HCT116 (cell line): ENCODE measurements at regions not wholly inside any gene's neighbourhood (a gene's known extent, or its start where the extent isn't known, plus 50 kb on each side); places are given as distances from the start of the nearest gene placed in this dataset.

Experiments
- ATAC-seq: fragments of 200-7000 bp; cut with Tn5 transposase; 2 replicates; pipeline ENCODE4 v1.9.1; 2020; ENCODE audit warnings: mild to moderate bottlenecking, moderate library complexity
- BruUV-seq: library from RNA; stranded (reverse); fragments of 400-500 nt; replicated peaks from 2 replicates; lab custom pipeline; 2021; lab: Mats Ljungman, UMichigan
- CTCF ChIA-PET: fragments of 300-600 bp; sonication (Branson Sonifier 250); formaldehyde crosslinking; loops from one replicate; lab custom pipeline; 2021; ENCODE audit warnings: antibody characterized with exemption; lab: Charles Lee
- POLR2A ChIA-PET: fragments of 300-600, 350-600 bp; sonication (Branson Sonifier 250); formaldehyde crosslinking; loops from one replicate; lab custom pipeline; 2021; ENCODE audit warnings: antibody characterized with exemption; lab: Charles Lee
- RAD21 ChIA-PET, 2 experiments: fragments of 300-600 bp; sonication (Branson Sonifier 250); formaldehyde crosslinking; loops; one replicate each; lab custom pipeline; 2023; ENCODE audit warnings: low total read pairs in 2 of 2; ENCODE audit not compliant: uncharacterized antibody in 2 of 2, unreplicated experiment in 2 of 2, low non-redundant PET in 1 of 2; lab: Charles Lee
- DNase-seq: peaks from one replicate; pipeline ENCODE4 v3.0.0-alpha.2; 2010; ENCODE audit warnings: low read depth, low spot score
- H2AFZ ChIP-seq: fragments of 200-600 bp; shearing (Covaris generic), sonication (generic); 2 replicates; pipeline ENCODE4 v1.6.1; 2017; ENCODE audit warnings: low read depth, mixed run types, mixed read lengths, antibody characterized with exemption, low read length; ENCODE audit not compliant: poor library complexity, severe bottlenecking
- H3K27ac ChIP-seq: 2 replicates; pipeline ENCODE4 v1.5.1; 2012; ENCODE audit warnings: low read depth, low read length
- H3K27me3 ChIP-seq: fragments of 200-600 bp; sonication (generic); 2 replicates; pipeline ENCODE4 v1.6.1; 2016; ENCODE audit warnings: mixed run types, low read length, mixed read lengths; ENCODE audit not compliant: insufficient read depth
- H3K36me3 ChIP-seq, 2 experiments: fragments of 200-500 bp in 1 of 2; fragments of 200-600 bp in 1 of 2; sonication (Bioruptor generic) in 1 of 2; sonication (generic) in 1 of 2; 2 replicates each; pipeline versions ENCODE4 v1.5.1 to v1.6.1; 2014 to 2016; ENCODE audit warnings: low read length in 2 of 2, inconsistent platforms in 1 of 2, mixed read lengths in 1 of 2, mixed run types in 1 of 2; ENCODE audit not compliant: insufficient read depth in 2 of 2, control insufficient read depth in 1 of 2
- H3K4me1 ChIP-seq, 2 experiments: fragments of 200-600 bp in 1 of 2; sonication (generic) in 1 of 2; 2 replicates each; pipeline versions ENCODE4 v1.5.1 to v1.6.1; 2012 to 2017; ENCODE audit warnings: low read length in 2 of 2, inconsistent platforms in 1 of 2, mild to moderate bottlenecking in 1 of 2, mixed read lengths in 1 of 2, mixed run types in 1 of 2, moderate library complexity in 1 of 2; ENCODE audit not compliant: insufficient read depth in 2 of 2, control insufficient read depth in 1 of 2
- H3K4me2 ChIP-seq: fragments of 200-600 bp; sonication (generic); 2 replicates; pipeline ENCODE4 v1.6.1; 2017; ENCODE audit warnings: mixed run types, low read length, mixed read lengths
- H3K4me3 ChIP-seq, 2 experiments: fragments of 200-600 bp in 1 of 2; sonication (generic) in 1 of 2; replicated peaks in 1 of 2; 2 replicates each; pipeline ENCODE4 v1.5.1; 2011 to 2016; ENCODE audit warnings: low read length in 2 of 2, control low read depth in 1 of 2, low read depth in 1 of 2, mild to moderate bottlenecking in 1 of 2, mixed read lengths in 1 of 2, mixed run types in 1 of 2
- H3K79me2 ChIP-seq: fragments of 200-600 bp; sonication (generic); 2 replicates; pipeline ENCODE4 v1.6.1; 2017; ENCODE audit warnings: mild to moderate bottlenecking, mixed run types, low read length, moderate library complexity, mixed read lengths; ENCODE audit not compliant: insufficient read depth
- H3K9ac ChIP-seq: fragments of 200-600 bp; sonication (generic); 2 replicates; pipeline ENCODE4 v1.6.1; 2016; ENCODE audit warnings: low read length, mixed read lengths
- H3K9me2 ChIP-seq: fragments of 200-600 bp; sonication (generic), shearing (Covaris generic); 2 replicates; pipeline ENCODE4 v1.6.1; 2017; ENCODE audit warnings: mixed run types, mild to moderate bottlenecking, moderate library complexity; ENCODE audit not compliant: insufficient read depth
- H3K9me3 ChIP-seq, 2 experiments: fragments of 200-500 bp in 1 of 2; fragments of 200-600 bp in 1 of 2; sonication (Bioruptor generic) in 1 of 2; sonication (generic) in 1 of 2; 2 replicates each; pipeline ENCODE4 v1.6.1; 2014 to 2017; ENCODE audit warnings: low read length in 2 of 2, mixed read lengths in 2 of 2, inconsistent platforms in 1 of 2, low read depth in 1 of 2, mild to moderate bottlenecking in 1 of 2, mixed run types in 1 of 2, moderate library complexity in 1 of 2; ENCODE audit not compliant: control insufficient read depth in 1 of 2, insufficient read depth in 1 of 2
- H4K20me1 ChIP-seq: fragments of 200-600 bp; sonication (generic), shearing (Covaris generic); 2 replicates; pipeline ENCODE4 v1.6.1; 2017; ENCODE audit warnings: mixed run types, mild to moderate bottlenecking, moderate library complexity; ENCODE audit not compliant: insufficient read depth
- ATF3 ChIP-seq: IDR thresholded peaks from 2 replicates; pipeline ENCODE4 v1.6.1; 2012
- CEBPB ChIP-seq: IDR thresholded peaks from 2 replicates; pipeline ENCODE4 v1.6.1; 2012; ENCODE audit warnings: low read depth
- EGR1 ChIP-seq: IDR thresholded peaks from 2 replicates; pipeline ENCODE4 v1.6.1; 2012; ENCODE audit warnings: low read depth
- ELF1 ChIP-seq: IDR thresholded peaks from 2 replicates; pipeline ENCODE4 v1.6.1; 2012; ENCODE audit warnings: low read depth, borderline replicate concordance
- FOSL1 ChIP-seq: IDR thresholded peaks from 2 replicates; pipeline ENCODE4 v1.6.1; 2012; ENCODE audit warnings: low read depth
- JUND ChIP-seq: IDR thresholded peaks from 2 replicates; pipeline ENCODE4 v1.6.1; 2012
- MAX ChIP-seq: IDR thresholded peaks from 2 replicates; pipeline ENCODE4 v1.6.1; 2012
- RAD21 ChIP-seq: IDR thresholded peaks from 2 replicates; pipeline ENCODE4 v1.6.1; 2012; ENCODE audit warnings: low read depth, mild to moderate bottlenecking
- REST ChIP-seq: IDR thresholded peaks from 2 replicates; pipeline ENCODE4 v1.6.1; 2012; ENCODE audit warnings: low read depth
- SIN3A ChIP-seq: IDR thresholded peaks from 2 replicates; pipeline ENCODE4 v1.6.1; 2012; ENCODE audit warnings: low read depth
- SRF ChIP-seq: IDR thresholded peaks from 2 replicates; pipeline ENCODE4 v1.6.1; 2012; ENCODE audit warnings: low read depth
- TCF7L2 ChIP-seq: IDR thresholded peaks from 2 replicates; pipeline ENCODE4 v1.7.0; 2011; ENCODE audit warnings: borderline replicate concordance, inconsistent platforms; ENCODE audit not compliant: insufficient read depth, insufficient read length; ENCODE audit errors: extremely low read depth
- YY1 ChIP-seq: IDR thresholded peaks from 2 replicates; pipeline ENCODE4 v1.6.1; 2011; ENCODE audit warnings: low read length, low read depth, moderate library complexity, mild to moderate bottlenecking; ENCODE audit not compliant: insufficient replicate concordance; ENCODE audit errors: extremely low read depth
- ZBTB33 ChIP-seq: IDR thresholded peaks from 2 replicates; pipeline ENCODE4 v1.6.1; 2011; ENCODE audit warnings: mild to moderate bottlenecking, low read length, moderate library complexity; ENCODE audit not compliant: insufficient replicate concordance; ENCODE audit errors: extremely low read depth
- ZNF274 ChIP-seq: fragments of 200-500 bp; sonication (Bioruptor generic); IDR thresholded peaks from 2 replicates; pipeline ENCODE4 v1.6.1; 2014; ENCODE audit warnings: mild to moderate bottlenecking, low read depth, low read length, inconsistent platforms
- intact Hi-C: fragments of 100-400 bp; cut with micrococcal nuclease; formaldehyde crosslinking; loops from 2 replicates; pipeline ENCODE4 v1.10.0; 2022

- TF ChIP-seq SIN3A (no peak), RAD21 (no peak), ZNF274 (no peak), TCF7L2 (no peak), CEBPB (no peak), ELF1 (no peak), YY1 (no peak), JUND (no peak), SRF (no peak), MAX (no peak), ZBTB33 (no peak), ATF3 (no peak), EGR1 (no peak), FOSL1 (no peak), REST (no peak)
- Histone ChIP-seq H3K27ac (no peak overlapping the region), H3K9me2 (no peaks in the 10 kb centered on the region), H2AFZ (no peak overlapping the region), H3K4me2 (no peak overlapping the region), H4K20me1 (no peaks in the 10 kb centered on the region), H3K27me3 (peaks cover 48% of the 10 kb centered on the region), H3K79me2 (no peaks in the 10 kb centered on the region), H3K4me3 (no peak overlapping the region), H3K9me3 (no peaks in the 10 kb centered on the region), H3K36me3 (no peaks in the 10 kb centered on the region), H3K9ac (no peak overlapping the region), H3K4me1 (no peaks in the 10 kb centered on the region)
- CTCF ChIA-PET = no interaction called here
- BruUV-seq = no TSS peak
- POLR2A ChIA-PET = no interaction called here
- RAD21 ChIA-PET = no interaction called here
- ATAC-seq (no peak), DNase-seq (no peak)
- intact Hi-C loops = no loop called here
Observed at GRCh38 chr16:17666293-17666692, 195.5 kb upstream of the XYLT1 start.
